HEK293 (cell line): ENCODE measurements at regions not wholly inside any gene's neighbourhood (a gene's known extent, or its start where the extent isn't known, plus 50 kb on each side); places are given as distances from the start of the nearest gene placed in this dataset.
A peak's percentile ranks its signal among the peaks of the same experiment; 100 is the strongest.

Source experiments
- CTCF ChIA-PET: fragments of 350-600 bp; formaldehyde crosslinking; extraction: SDS; loops from one replicate; lab custom pipeline; 2021; ENCODE audit warnings: antibody characterized with exemption; lab: Yijun Ruan, JAX
- POLR2A ChIA-PET: fragments of 300-600 bp; formaldehyde crosslinking; extraction: SDS; loops from one replicate; lab custom pipeline; 2020; ENCODE audit warnings: antibody characterized with exemption, inconsistent platforms; lab: Yijun Ruan, JAX
- H3K27ac ChIP-seq: fragments of 200-500 bp; sonication (Bioruptor generic); 2 replicates; pipeline ENCODE4 v1.5.1; 2014; ENCODE audit warnings: low read depth, low read length, control low read depth, inconsistent platforms; ENCODE audit errors: extremely low read depth
- H3K36me3 ChIP-seq, 2 experiments: fragments of 200-500 bp in 1 of 2; sonication (Bioruptor generic) in 1 of 2; 1 replicate in 1 of 2; 2 replicates in 1 of 2; pipeline ENCODE4 v1.5.1; 2014 to 2017; ENCODE audit warnings: inconsistent platforms in 2 of 2, low read length in 2 of 2; ENCODE audit not compliant: control insufficient read depth in 2 of 2, insufficient read depth in 1 of 2
- H3K4me1 ChIP-seq: fragments of 200-500 bp; sonication (Bioruptor generic); 2 replicates; pipeline ENCODE4 v1.5.1; 2014; ENCODE audit warnings: mild to moderate bottlenecking, low read length, inconsistent platforms; ENCODE audit not compliant: control insufficient read depth, insufficient read depth
- H3K4me3 ChIP-seq: 2 replicates; pipeline ENCODE4 v1.5.1; 2011; ENCODE audit warnings: low read depth, mild to moderate bottlenecking, control low read depth, low read length, moderate library complexity
- H3K9me3 ChIP-seq: fragments of 200-500 bp; sonication (Bioruptor generic); 2 replicates; pipeline ENCODE4 v1.5.1; 2014; ENCODE audit warnings: low read depth, low read length, inconsistent platforms; ENCODE audit not compliant: control insufficient read depth, insufficient read depth
- CTCF ChIP-seq: fragments of 450-650 bp; formaldehyde crosslinking; IDR thresholded peaks from 2 replicates; pipeline ENCODE4 v1.5.1; 2016; ENCODE audit warnings: missing biosample characterization, missing genetic modification characterization
- HOXA7 ChIP-seq: sonication (generic); formaldehyde crosslinking; IDR thresholded peaks from 2 replicates; pipeline ENCODE4 v1.8.1; 2022; ENCODE audit warnings: missing genetic modification reagents, borderline replicate concordance
- HOXD13 ChIP-seq: sonication (generic); formaldehyde crosslinking; IDR thresholded peaks from 2 replicates; pipeline ENCODE4 v1.8.0; 2022; ENCODE audit warnings: missing genetic modification reagents, borderline replicate concordance
- IKZF3 ChIP-seq: fragments of 450-650 bp; IDR thresholded peaks from 2 replicates; pipeline ENCODE4 v1.5.0; 2018; ENCODE audit warnings: missing biosample characterization, mild to moderate bottlenecking, missing genetic modification characterization, moderate library complexity
- ZNF132 ChIP-seq: fragments of 450-650 bp; formaldehyde crosslinking; IDR thresholded peaks from 2 replicates; pipeline ENCODE4 v1.5.1; 2017; ENCODE audit warnings: missing biosample characterization, missing genetic modification characterization, borderline replicate concordance
- ZNF140 ChIP-seq: fragments of 450-650 bp; formaldehyde crosslinking; IDR thresholded peaks from 2 replicates; pipeline ENCODE4 v1.5.1; 2016; ENCODE audit warnings: missing biosample characterization, missing genetic modification characterization
- ZNF211 ChIP-seq: fragments of 450-650 bp; formaldehyde crosslinking; IDR thresholded peaks from 2 replicates; pipeline ENCODE4 v1.5.1; 2016; ENCODE audit warnings: low read depth, missing biosample characterization, missing genetic modification characterization
- ZNF394 ChIP-seq: fragments of 450-650 bp; formaldehyde crosslinking; IDR thresholded peaks from 2 replicates; pipeline ENCODE4 v1.5.1; 2016; ENCODE audit warnings: missing biosample characterization, missing genetic modification characterization, mild to moderate bottlenecking, moderate library complexity, borderline replicate concordance
- ZNF473 ChIP-seq: fragments of 450-650 bp; formaldehyde crosslinking; IDR thresholded peaks from 2 replicates; pipeline ENCODE4 v1.5.1; 2017; ENCODE audit warnings: missing biosample characterization, missing genetic modification characterization
- ZNF488 ChIP-seq: fragments of 450-650 bp; formaldehyde crosslinking; IDR thresholded peaks from 2 replicates; pipeline ENCODE4 v1.5.1; 2016; ENCODE audit warnings: missing biosample characterization, missing genetic modification characterization
- ZNF501 ChIP-seq: fragments of 450-650 bp; formaldehyde crosslinking; IDR thresholded peaks from 2 replicates; pipeline ENCODE4 v1.5.1; 2016; ENCODE audit warnings: missing biosample characterization, missing genetic modification characterization
- ZNF560 ChIP-seq: fragments of 450-650 bp; formaldehyde crosslinking; IDR thresholded peaks from 2 replicates; pipeline ENCODE4 v1.5.1; 2017; ENCODE audit warnings: missing biosample characterization, missing genetic modification characterization, borderline replicate concordance
- ZNF585B ChIP-seq: fragments of 450-650 bp; formaldehyde crosslinking; IDR thresholded peaks from 2 replicates; pipeline ENCODE4 v1.5.1; 2016; ENCODE audit warnings: missing biosample characterization, missing genetic modification characterization
- ZNF624 ChIP-seq: fragments of 450-650 bp; formaldehyde crosslinking; IDR thresholded peaks from 2 replicates; pipeline ENCODE4 v1.5.1; 2017; ENCODE audit warnings: missing biosample characterization, missing genetic modification characterization
- ZNF660 ChIP-seq: fragments of 450-650 bp; IDR thresholded peaks from 2 replicates; pipeline ENCODE4 v1.5.1; 2018; ENCODE audit warnings: missing biosample characterization, mild to moderate bottlenecking, missing genetic modification characterization
- ZNF704 ChIP-seq: fragments of 450-650 bp; formaldehyde crosslinking; IDR thresholded peaks from 2 replicates; pipeline ENCODE4 v1.5.1; 2016; ENCODE audit warnings: missing biosample characterization, missing genetic modification characterization
- ZNF785 ChIP-seq: fragments of 450-650 bp; formaldehyde crosslinking; IDR thresholded peaks from 2 replicates; pipeline ENCODE4 v1.5.1; 2016; ENCODE audit warnings: missing biosample characterization, missing genetic modification characterization
- TF ChIP-seq, protein P1 (sequence below): fragments of 450-650 bp; formaldehyde crosslinking; IDR thresholded peaks from 2 replicates; pipeline ENCODE4 v1.5.1; 2016; ENCODE audit warnings: missing biosample characterization, missing genetic modification characterization
- TF ChIP-seq, protein P2 (sequence below): fragments of 450-650 bp; IDR thresholded peaks from 2 replicates; pipeline ENCODE4 v1.5.1; 2018; ENCODE audit warnings: missing biosample characterization, missing genetic modification characterization

DNA sequence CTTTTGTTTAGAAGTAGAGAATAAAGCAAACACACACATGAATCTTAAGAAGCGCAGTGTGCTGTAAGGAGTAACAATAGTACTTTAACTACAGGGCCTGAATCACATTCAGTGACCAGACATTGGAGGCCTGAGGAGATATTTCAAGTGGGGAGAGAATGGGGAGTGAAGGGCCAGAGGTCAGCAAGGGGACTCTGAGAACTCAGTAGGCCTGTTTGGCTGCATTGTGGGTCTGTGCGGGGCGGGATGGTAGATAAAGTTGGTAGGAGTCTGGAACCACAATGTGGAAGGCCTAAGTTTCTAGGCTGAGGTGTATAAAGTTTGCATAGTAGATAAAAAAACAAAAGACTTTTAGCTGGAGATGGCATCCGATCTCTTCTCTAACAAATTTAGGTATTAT, 52.7 kb upstream of the WLS start:
- no peaks in the 10 kb centered on the region for H3K9me3 ChIP-seq
- ChIA-PET POLR2A (no interaction called here), CTCF (interaction anchor here (0.6 to 1.4 kb wide), 3 partner anchors 9 to 807 kb away, joined by 3 to 4 read pairs (median 3); no protein-coding TSS in a partner anchor)
- H3K4me1 ChIP-seq, result no peaks in the 10 kb centered on the region
- no peak overlapping the region for H3K4me3 ChIP-seq
- TF ChIP-seq CTCF (tag by site-specific recombination) (no peak), ZNF488 (tag by site-specific recombination) (no peak), ZNF704 (tag by site-specific recombination) (no peak), ZNF785 (no peak), ZNF140 (tag by site-specific recombination) (no peak), ZNF660 (no peak), HOXD13 (CRISPR knock-in tag) (no peak), ZNF132 (no peak), ZNF501 (tag by site-specific recombination) (no peak), ZNF624 (tag by site-specific recombination) (no peak), HOXA7 (CRISPR knock-in tag) (no peak), IKZF3 (tag by site-specific recombination) (no peak), ZNF211 (tag by site-specific recombination) (no peak), ZNF394 (tag by site-specific recombination) (no peak), ZNF473 (tag by site-specific recombination) (no peak), ZNF585B (tag by site-specific recombination) (no peak), ZNF560 (no peak)
- TF ChIP-seq, protein P1, sequence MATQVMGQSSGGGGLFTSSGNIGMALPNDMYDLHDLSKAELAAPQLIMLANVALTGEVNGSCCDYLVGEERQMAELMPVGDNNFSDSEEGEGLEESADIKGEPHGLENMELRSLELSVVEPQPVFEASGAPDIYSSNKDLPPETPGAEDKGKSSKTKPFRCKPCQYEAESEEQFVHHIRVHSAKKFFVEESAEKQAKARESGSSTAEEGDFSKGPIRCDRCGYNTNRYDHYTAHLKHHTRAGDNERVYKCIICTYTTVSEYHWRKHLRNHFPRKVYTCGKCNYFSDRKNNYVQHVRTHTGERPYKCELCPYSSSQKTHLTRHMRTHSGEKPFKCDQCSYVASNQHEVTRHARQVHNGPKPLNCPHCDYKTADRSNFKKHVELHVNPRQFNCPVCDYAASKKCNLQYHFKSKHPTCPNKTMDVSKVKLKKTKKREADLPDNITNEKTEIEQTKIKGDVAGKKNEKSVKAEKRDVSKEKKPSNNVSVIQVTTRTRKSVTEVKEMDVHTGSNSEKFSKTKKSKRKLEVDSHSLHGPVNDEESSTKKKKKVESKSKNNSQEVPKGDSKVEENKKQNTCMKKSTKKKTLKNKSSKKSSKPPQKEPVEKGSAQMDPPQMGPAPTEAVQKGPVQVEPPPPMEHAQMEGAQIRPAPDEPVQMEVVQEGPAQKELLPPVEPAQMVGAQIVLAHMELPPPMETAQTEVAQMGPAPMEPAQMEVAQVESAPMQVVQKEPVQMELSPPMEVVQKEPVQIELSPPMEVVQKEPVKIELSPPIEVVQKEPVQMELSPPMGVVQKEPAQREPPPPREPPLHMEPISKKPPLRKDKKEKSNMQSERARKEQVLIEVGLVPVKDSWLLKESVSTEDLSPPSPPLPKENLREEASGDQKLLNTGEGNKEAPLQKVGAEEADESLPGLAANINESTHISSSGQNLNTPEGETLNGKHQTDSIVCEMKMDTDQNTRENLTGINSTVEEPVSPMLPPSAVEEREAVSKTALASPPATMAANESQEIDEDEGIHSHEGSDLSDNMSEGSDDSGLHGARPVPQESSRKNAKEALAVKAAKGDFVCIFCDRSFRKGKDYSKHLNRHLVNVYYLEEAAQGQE, result no peak
- TF ChIP-seq, all 188 proteins: peak for 0
- Histone ChIP-seq H3K27ac (no peak overlapping the region), H3K36me3 (no peaks in the 10 kb centered on the region)

- H3K9me3 ChIP-seq, result no peaks in the 10 kb centered on the region
- POLR2A ChIA-PET, result no interaction called here
- no peaks in the 10 kb centered on the region for H3K4me1 ChIP-seq
- H3K27ac ChIP-seq, result no peak overlapping the region
- H3K4me3 ChIP-seq, result no peak overlapping the region
- CTCF ChIA-PET, result interaction anchor here (0.6 to 0.9 kb wide), 2 partner anchors 65 to 340 kb away, joined by 3 read pairs; no protein-coding TSS in a partner anchor
- TF ChIP-seq, protein P1, result no peak
- TF ChIP-seq, protein P2, sequence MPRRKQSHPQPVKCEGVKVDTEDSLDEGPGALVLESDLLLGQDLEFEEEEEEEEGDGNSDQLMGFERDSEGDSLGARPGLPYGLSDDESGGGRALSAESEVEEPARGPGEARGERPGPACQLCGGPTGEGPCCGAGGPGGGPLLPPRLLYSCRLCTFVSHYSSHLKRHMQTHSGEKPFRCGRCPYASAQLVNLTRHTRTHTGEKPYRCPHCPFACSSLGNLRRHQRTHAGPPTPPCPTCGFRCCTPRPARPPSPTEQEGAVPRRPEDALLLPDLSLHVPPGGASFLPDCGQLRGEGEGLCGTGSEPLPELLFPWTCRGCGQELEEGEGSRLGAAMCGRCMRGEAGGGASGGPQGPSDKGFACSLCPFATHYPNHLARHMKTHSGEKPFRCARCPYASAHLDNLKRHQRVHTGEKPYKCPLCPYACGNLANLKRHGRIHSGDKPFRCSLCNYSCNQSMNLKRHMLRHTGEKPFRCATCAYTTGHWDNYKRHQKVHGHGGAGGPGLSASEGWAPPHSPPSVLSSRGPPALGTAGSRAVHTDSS (tag by site-specific recombination), result peak; percentile 74
- no peaks in the 10 kb centered on the region for H3K36me3 ChIP-seq
Observed at GRCh38 chr1:68281946-68282615, 49.8 kb upstream of the WLS start.
